ENCODE measurements at regions not wholly inside any gene's neighbourhood (a gene's known extent, or its start where the extent isn't known, plus 50 kb on each side); places are given as distances from the start of the nearest gene placed in this dataset.

DNA sequence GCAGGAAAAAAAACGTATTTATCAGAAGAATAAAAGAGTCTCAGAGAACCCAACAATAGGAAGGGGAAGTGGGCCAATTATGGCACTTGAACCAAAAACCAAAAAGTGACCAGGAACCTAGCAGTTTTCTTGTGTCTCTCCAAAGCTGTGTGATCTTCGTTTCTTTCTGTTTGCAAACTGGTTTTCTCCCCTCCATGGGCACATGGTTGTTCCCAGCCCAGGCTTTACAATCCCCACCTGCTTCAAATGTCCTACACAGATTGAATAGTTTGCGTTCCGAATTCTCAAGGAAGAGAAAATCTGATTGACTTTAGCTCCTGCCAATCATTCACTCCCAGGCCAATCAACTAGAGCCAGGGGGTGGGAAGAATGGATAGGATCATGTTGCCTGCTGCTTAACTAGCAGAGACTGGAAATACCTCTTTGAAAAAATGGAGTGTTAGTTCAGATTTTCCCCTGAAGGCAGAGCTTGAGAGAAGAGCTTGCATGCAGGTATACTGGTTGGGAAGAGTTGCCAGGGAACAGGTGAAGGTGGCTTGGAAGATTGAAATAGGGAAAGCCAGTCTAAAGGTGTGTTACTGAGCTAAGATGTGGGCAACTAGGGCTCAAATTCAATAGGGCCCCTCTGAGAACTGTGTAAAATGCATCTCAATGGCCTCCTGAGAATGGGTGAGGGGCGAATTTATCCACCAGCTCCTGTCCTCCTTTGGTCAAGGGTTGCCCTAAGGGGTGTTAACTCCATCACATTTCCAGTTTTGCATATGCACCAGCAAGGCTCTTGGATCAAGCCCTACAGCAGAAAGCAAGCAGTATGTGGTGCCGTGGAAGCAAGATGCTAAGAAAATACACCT is 106.4 kb upstream of the SRRM4 start:
- Histone ChIP-seq H3K79me2 (replicated peaks; ENCODE audit: insufficient read depth) (no peaks in the 10 kb centered on the region), H3F3A (replicated peaks; ENCODE audit: low read depth) (peaks cover 8% of the 10 kb centered on the region; the same call in 1 of the 2 replicates), H4K20me1 (replicated peaks; ENCODE audit: insufficient read depth) (no peaks in the 10 kb centered on the region), H3K4me1 (ENCODE audit: insufficient read depth) (peaks cover 22% of the 10 kb centered on the region), H3K4me2 (peak overlapping the region; percentile 16), H3K27ac (ENCODE audit: low read depth) (peak overlapping the region; percentile 48), H3K27me3 (ENCODE audit: insufficient read depth) (no peaks in the 10 kb centered on the region), H3K36me3 (ENCODE audit: insufficient read depth) (no peaks in the 10 kb centered on the region), H3K9me2 (ENCODE audit: insufficient read depth) (no peaks in the 10 kb centered on the region; the same call in 1 of the 2 replicates), H3K4me3 (peak overlapping the region; percentile 4), H2AFZ (0 out of 2 replicates have a peak overlapping the region, but pooled peaks have one; percentile 0)
- H3K27me3 Mint-ChIP-seq (ENCODE audit: insufficient read depth, low read depth, poor library complexity) = peaks cover 10% of the 10 kb centered on the region
- no peaks in the 10 kb centered on the region for H3K36me3 Mint-ChIP-seq (ENCODE audit: low read depth)
- TF ChIP-seq, protein P1, sequence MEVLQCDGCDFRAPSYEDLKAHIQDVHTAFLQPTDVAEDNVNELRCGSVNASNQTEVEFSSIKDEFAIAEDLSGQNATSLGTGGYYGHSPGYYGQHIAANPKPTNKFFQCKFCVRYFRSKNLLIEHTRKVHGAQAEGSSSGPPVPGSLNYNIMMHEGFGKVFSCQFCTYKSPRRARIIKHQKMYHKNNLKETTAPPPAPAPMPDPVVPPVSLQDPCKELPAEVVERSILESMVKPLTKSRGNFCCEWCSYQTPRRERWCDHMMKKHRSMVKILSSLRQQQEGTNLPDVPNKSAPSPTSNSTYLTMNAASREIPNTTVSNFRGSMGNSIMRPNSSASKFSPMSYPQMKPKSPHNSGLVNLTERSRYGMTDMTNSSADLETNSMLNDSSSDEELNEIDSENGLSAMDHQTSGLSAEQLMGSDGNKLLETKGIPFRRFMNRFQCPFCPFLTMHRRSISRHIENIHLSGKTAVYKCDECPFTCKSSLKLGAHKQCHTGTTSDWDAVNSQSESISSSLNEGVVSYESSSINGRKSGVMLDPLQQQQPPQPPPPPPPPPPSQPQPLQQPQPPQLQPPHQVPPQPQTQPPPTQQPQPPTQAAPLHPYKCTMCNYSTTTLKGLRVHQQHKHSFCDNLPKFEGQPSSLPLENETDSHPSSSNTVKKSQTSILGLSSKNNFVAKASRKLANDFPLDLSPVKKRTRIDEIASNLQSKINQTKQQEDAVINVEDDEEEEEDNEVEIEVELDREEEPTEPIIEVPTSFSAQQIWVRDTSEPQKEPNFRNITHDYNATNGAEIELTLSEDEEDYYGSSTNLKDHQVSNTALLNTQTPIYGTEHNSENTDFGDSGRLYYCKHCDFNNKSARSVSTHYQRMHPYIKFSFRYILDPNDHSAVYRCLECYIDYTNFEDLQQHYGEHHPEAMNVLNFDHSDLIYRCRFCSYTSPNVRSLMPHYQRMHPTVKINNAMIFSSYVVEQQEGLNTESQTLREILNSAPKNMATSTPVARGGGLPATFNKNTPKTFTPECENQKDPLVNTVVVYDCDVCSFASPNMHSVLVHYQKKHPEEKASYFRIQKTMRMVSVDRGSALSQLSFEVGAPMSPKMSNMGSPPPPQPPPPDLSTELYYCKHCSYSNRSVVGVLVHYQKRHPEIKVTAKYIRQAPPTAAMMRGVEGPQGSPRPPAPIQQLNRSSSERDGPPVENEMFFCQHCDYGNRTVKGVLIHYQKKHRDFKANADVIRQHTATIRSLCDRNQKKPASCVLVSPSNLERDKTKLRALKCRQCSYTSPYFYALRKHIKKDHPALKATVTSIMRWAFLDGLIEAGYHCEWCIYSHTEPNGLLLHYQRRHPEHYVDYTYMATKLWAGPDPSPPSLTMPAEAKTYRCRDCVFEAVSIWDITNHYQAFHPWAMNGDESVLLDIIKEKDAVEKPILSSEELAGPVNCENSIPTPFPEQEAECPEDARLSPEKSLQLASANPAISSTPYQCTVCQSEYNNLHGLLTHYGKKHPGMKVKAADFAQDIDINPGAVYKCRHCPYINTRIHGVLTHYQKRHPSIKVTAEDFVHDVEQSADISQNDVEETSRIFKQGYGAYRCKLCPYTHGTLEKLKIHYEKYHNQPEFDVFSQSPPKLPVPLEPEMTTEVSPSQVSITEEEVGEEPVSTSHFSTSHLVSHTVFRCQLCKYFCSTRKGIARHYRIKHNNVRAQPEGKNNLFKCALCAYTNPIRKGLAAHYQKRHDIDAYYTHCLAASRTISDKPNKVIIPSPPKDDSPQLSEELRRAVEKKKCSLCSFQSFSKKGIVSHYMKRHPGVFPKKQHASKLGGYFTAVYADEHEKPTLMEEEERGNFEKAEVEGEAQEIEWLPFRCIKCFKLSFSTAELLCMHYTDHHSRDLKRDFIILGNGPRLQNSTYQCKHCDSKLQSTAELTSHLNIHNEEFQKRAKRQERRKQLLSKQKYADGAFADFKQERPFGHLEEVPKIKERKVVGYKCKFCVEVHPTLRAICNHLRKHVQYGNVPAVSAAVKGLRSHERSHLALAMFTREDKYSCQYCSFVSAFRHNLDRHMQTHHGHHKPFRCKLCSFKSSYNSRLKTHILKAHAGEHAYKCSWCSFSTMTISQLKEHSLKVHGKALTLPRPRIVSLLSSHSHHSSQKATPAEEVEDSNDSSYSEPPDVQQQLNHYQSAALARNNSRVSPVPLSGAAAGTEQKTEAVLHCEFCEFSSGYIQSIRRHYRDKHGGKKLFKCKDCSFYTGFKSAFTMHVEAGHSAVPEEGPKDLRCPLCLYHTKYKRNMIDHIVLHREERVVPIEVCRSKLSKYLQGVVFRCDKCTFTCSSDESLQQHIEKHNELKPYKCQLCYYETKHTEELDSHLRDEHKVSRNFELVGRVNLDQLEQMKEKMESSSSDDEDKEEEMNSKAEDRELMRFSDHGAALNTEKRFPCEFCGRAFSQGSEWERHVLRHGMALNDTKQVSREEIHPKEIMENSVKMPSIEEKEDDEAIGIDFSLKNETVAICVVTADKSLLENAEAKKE (CRISPR knock-in tag; IDR thresholded peaks at IDR 0.05) = 0 out of 2 replicates have a peak, but pooled peaks have one; percentile 3
- TF ChIP-seq, protein P2, sequence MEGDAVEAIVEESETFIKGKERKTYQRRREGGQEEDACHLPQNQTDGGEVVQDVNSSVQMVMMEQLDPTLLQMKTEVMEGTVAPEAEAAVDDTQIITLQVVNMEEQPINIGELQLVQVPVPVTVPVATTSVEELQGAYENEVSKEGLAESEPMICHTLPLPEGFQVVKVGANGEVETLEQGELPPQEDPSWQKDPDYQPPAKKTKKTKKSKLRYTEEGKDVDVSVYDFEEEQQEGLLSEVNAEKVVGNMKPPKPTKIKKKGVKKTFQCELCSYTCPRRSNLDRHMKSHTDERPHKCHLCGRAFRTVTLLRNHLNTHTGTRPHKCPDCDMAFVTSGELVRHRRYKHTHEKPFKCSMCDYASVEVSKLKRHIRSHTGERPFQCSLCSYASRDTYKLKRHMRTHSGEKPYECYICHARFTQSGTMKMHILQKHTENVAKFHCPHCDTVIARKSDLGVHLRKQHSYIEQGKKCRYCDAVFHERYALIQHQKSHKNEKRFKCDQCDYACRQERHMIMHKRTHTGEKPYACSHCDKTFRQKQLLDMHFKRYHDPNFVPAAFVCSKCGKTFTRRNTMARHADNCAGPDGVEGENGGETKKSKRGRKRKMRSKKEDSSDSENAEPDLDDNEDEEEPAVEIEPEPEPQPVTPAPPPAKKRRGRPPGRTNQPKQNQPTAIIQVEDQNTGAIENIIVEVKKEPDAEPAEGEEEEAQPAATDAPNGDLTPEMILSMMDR (conservative IDR thresholded peaks at IDR 0.05; ENCODE audit: low read depth in 2 of 2) = no peak
- DNase-seq (ENCODE audit: low spot score) = peak; percentile 96
- peak overlapping the region; percentile 62 for H3K4me3 Mint-ChIP-seq
- peaks cover 39% of the 10 kb centered on the region for H3K4me1 Mint-ChIP-seq
- H3K27ac Mint-ChIP-seq = peak overlapping the region; percentile 95
- peak; percentile 96 for ATAC-seq
- peaks cover 3% of the 10 kb centered on the region; the same call in 1 of the 3 replicates for H3K9me3 Mint-ChIP-seq

Measured in GM23338 (cell line).